Stimulated activated CD4-positive, alpha-beta T cell treated with anti-CD3 and anti-CD28 coated beads, Interleukin-12 subunit alpha, Interleukin-12 subunit beta, amount 100 ng/mL, for 4 hours (primary cell): ENCODE measurements at regions not wholly inside any gene's neighbourhood (a gene's known extent, or its start where the extent isn't known, plus 50 kb on each side); places are given as distances from the start of the nearest gene placed in this dataset.

Experiments
- DNase-seq: peaks from one replicate; pipeline ENCODE4 v3.0.0-alpha.2; 2020

- no peak for DNase-seq
These were observed 165.7 kb upstream of the DMRT1 start for GRCh38 chr9:675697-676370.

GRCh38 chr9:676780-677438 lies 164.6 kb upstream of the DMRT1 start:
- DNase-seq: no peak

GRCh38 chr9:677461-678097 lies 163.9 kb upstream of the DMRT1 start:
- DNase-seq: no peak

- DNase-seq: no peak
These were observed 162.6 kb upstream of the DMRT1 start for GRCh38 chr9:678897-679296.

- no peak for DNase-seq
These were observed 162.0 kb upstream of the DMRT1 start for GRCh38 chr9:679462-679861.

GRCh38 chr9:680106-680505 lies 161.4 kb upstream of the DMRT1 start:
- no peak for DNase-seq

GRCh38 chr9:682633-683508 lies 158.6 kb upstream of the DMRT1 start:
- no peak for DNase-seq

- DNase-seq: no peak
These were observed 157.9 kb upstream of the DMRT1 start for GRCh38 chr9:683509-684021.

GRCh38 chr9:684054-684890 lies 157.2 kb upstream of the DMRT1 start:
- DNase-seq: no peak

- no peak for DNase-seq
These were observed 156.6 kb upstream of the DMRT1 start for GRCh38 chr9:684941-685340.

- no peak for DNase-seq
These were observed 155.1 kb upstream of the DMRT1 start for GRCh38 chr9:686321-686813.

- DNase-seq: no peak
These were observed 154.3 kb upstream of the DMRT1 start for GRCh38 chr9:687034-687785.

GRCh38 chr9:687994-688393 lies 153.5 kb upstream of the DMRT1 start:
- DNase-seq: no peak

GRCh38 chr9:690517-691111 lies 150.9 kb upstream of the DMRT1 start:
- DNase-seq: no peak

- DNase-seq: no peak
These were observed 149.6 kb upstream of the DMRT1 start for GRCh38 chr9:691825-692400.

GRCh38 chr9:692636-693129 lies 148.8 kb upstream of the DMRT1 start:
- DNase-seq: no peak

GRCh38 chr9:693201-694091 lies 148.1 kb upstream of the DMRT1 start:
- DNase-seq: no peak

- DNase-seq: no peak
These were observed 147.4 kb upstream of the DMRT1 start for GRCh38 chr9:694092-694402.

GRCh38 chr9:694403-695154 lies 146.9 kb upstream of the DMRT1 start:
- DNase-seq: no peak
